Activated T-cell treated with anti-CD3 and anti-CD28 coated beads, Interleukin-2, amount 50 U/mL, for 72 hours (primary cell): ENCODE measurements at regions not wholly inside any gene's neighbourhood (a gene's known extent, or its start where the extent isn't known, plus 50 kb on each side); places are given as distances from the start of the nearest gene placed in this dataset.

Experiments
- ATAC-seq, 2 donors: fragments of 150-1000 bp; cut with Tn5 transposase; replicated peaks in 1 of 2; 2 replicates each; pipeline ENCODE4 v1.10.0; 2021; ENCODE audit warnings: moderate library complexity in 2 of 2, mild to moderate bottlenecking in 1 of 2
- DNase-seq, 2 donors: peaks; one replicate each; pipeline ENCODE4 v3.0.0; 2021 to 2022; ENCODE audit warnings: mixed read lengths in 1 of 2
- H3K27ac Mint-ChIP-seq: one replicate; pipeline ENCODE4 v1.8.0; 2022; ENCODE audit warnings: mild to moderate bottlenecking, moderate library complexity, mixed read lengths
- H3K27me3 Mint-ChIP-seq: one replicate; pipeline ENCODE4 v1.8.0; 2022; ENCODE audit warnings: low read depth, mixed read lengths
- H3K36me3 Mint-ChIP-seq, 2 donors: one replicate each; pipeline ENCODE4 v1.8.0; 2022; ENCODE audit warnings: mixed read lengths in 2 of 2, mild to moderate bottlenecking in 1 of 2; ENCODE audit not compliant: insufficient read depth in 2 of 2
- H3K4me1 Mint-ChIP-seq: one replicate; pipeline ENCODE4 v1.8.0; 2022; ENCODE audit warnings: low read depth, mixed read lengths
- H3K4me3 Mint-ChIP-seq, 2 donors: one replicate each; pipeline ENCODE4 v1.8.0; 2022; ENCODE audit warnings: mild to moderate bottlenecking in 2 of 2, mixed read lengths in 2 of 2, moderate library complexity in 2 of 2
- H3K9me3 Mint-ChIP-seq, 2 donors: one replicate each; pipeline ENCODE4 v1.8.0; 2022; ENCODE audit warnings: mixed read lengths in 2 of 2

GRCh38 chr2:236396818-236397350, 132.7 kb upstream of the ASB18 start:
- no peak overlapping the region for H3K27ac Mint-ChIP-seq
- ATAC-seq = no peak
- no peak overlapping the region for H3K4me3 Mint-ChIP-seq
- H3K36me3 Mint-ChIP-seq = no peaks in the 10 kb centered on the region
- no peak for DNase-seq
- no peaks in the 10 kb centered on the region for H3K9me3 Mint-ChIP-seq
- peaks cover 8% of the 10 kb centered on the region for H3K27me3 Mint-ChIP-seq
- no peaks in the 10 kb centered on the region for H3K4me1 Mint-ChIP-seq

GRCh38 chr2:236397681-236398080, 133.5 kb upstream of the ASB18 start:
- Mint-ChIP-seq H3K36me3 (no peaks in the 10 kb centered on the region), H3K4me3 (no peak overlapping the region), H3K4me1 (no peaks in the 10 kb centered on the region), H3K27ac (no peak overlapping the region), H3K27me3 (peaks cover 8% of the 10 kb centered on the region), H3K9me3 (no peaks in the 10 kb centered on the region)
- ATAC-seq (no peak), DNase-seq (no peak)

- ATAC-seq (no peak), DNase-seq (no peak)
- no peak overlapping the region for H3K4me3 Mint-ChIP-seq
- no peaks in the 10 kb centered on the region for H3K9me3 Mint-ChIP-seq
- no peaks in the 10 kb centered on the region for H3K36me3 Mint-ChIP-seq
- no peak overlapping the region for H3K27ac Mint-ChIP-seq
- H3K27me3 Mint-ChIP-seq = peaks cover 8% of the 10 kb centered on the region
- no peaks in the 10 kb centered on the region for H3K4me1 Mint-ChIP-seq
Measured at GRCh38 chr2:236399409-236399808, 135.2 kb upstream of the ASB18 start.

- H3K4me1 Mint-ChIP-seq = no peaks in the 10 kb centered on the region
- ATAC-seq = no peak
- H3K4me3 Mint-ChIP-seq = no peak overlapping the region
- DNase-seq = no peak
- no peaks in the 10 kb centered on the region for H3K36me3 Mint-ChIP-seq
- peaks cover 8% of the 10 kb centered on the region for H3K27me3 Mint-ChIP-seq
- no peaks in the 10 kb centered on the region for H3K9me3 Mint-ChIP-seq
- H3K27ac Mint-ChIP-seq = no peak overlapping the region
Measured at GRCh38 chr2:236400046-236400574, 135.9 kb upstream of the ASB18 start.

GRCh38 chr2:236400594-236401360, 136.6 kb upstream of the ASB18 start:
- no peak overlapping the region for H3K27ac Mint-ChIP-seq
- no peaks in the 10 kb centered on the region for H3K9me3 Mint-ChIP-seq
- peaks cover 8% of the 10 kb centered on the region for H3K27me3 Mint-ChIP-seq
- no peak for ATAC-seq
- no peaks in the 10 kb centered on the region for H3K4me1 Mint-ChIP-seq
- H3K4me3 Mint-ChIP-seq = no peak overlapping the region
- no peaks in the 10 kb centered on the region for H3K36me3 Mint-ChIP-seq
- no peak for DNase-seq

- ATAC-seq (no peak), DNase-seq (no peak)
- H3K27me3 Mint-ChIP-seq = peaks cover 8% of the 10 kb centered on the region
- no peaks in the 10 kb centered on the region for H3K36me3 Mint-ChIP-seq
- no peaks in the 10 kb centered on the region for H3K9me3 Mint-ChIP-seq
- no peaks in the 10 kb centered on the region for H3K4me1 Mint-ChIP-seq
- no peak overlapping the region for H3K4me3 Mint-ChIP-seq
- no peak overlapping the region for H3K27ac Mint-ChIP-seq
Measured at GRCh38 chr2:236402033-236402790, 138.0 kb upstream of the ASB18 start.

- peaks cover 8% of the 10 kb centered on the region for H3K27me3 Mint-ChIP-seq
- H3K36me3 Mint-ChIP-seq = no peaks in the 10 kb centered on the region
- no peak for ATAC-seq
- no peaks in the 10 kb centered on the region for H3K4me1 Mint-ChIP-seq
- no peak overlapping the region for H3K27ac Mint-ChIP-seq
- no peak overlapping the region for H3K4me3 Mint-ChIP-seq
- DNase-seq = no peak
- H3K9me3 Mint-ChIP-seq = no peaks in the 10 kb centered on the region
Measured at GRCh38 chr2:236403125-236403524, 138.9 kb upstream of the ASB18 start.

GRCh38 chr2:236403811-236404210, 139.6 kb upstream of the ASB18 start:
- no peaks in the 10 kb centered on the region for H3K9me3 Mint-ChIP-seq
- H3K27me3 Mint-ChIP-seq = peaks cover 8% of the 10 kb centered on the region
- ATAC-seq (no peak), DNase-seq (no peak)
- peaks cover 0 to under 1% of the 10 kb centered on the region in 2 donors for H3K36me3 Mint-ChIP-seq
- no peaks in the 10 kb centered on the region for H3K4me1 Mint-ChIP-seq
- H3K4me3 Mint-ChIP-seq = no peak overlapping the region
- H3K27ac Mint-ChIP-seq = no peak overlapping the region

GRCh38 chr2:236404346-236404745, 140.1 kb upstream of the ASB18 start:
- Mint-ChIP-seq H3K36me3 (peaks cover 0 to 1% of the 10 kb centered on the region in 2 donors), H3K9me3 (no peaks in the 10 kb centered on the region), H3K27me3 (peaks cover 8% of the 10 kb centered on the region), H3K4me1 (no peaks in the 10 kb centered on the region), H3K27ac (no peak overlapping the region), H3K4me3 (no peak overlapping the region)
- DNase-seq = no peak
- no peak for ATAC-seq

- peaks cover 0 to 1% of the 10 kb centered on the region in 2 donors for H3K36me3 Mint-ChIP-seq
- H3K9me3 Mint-ChIP-seq = no peaks in the 10 kb centered on the region
- ATAC-seq (no peak), DNase-seq (no peak)
- no peak overlapping the region for H3K27ac Mint-ChIP-seq
- peaks cover 8% of the 10 kb centered on the region for H3K27me3 Mint-ChIP-seq
- no peaks in the 10 kb centered on the region for H3K4me1 Mint-ChIP-seq
- H3K4me3 Mint-ChIP-seq = no peak overlapping the region
Measured at GRCh38 chr2:236405357-236405756, 141.2 kb upstream of the ASB18 start.

GRCh38 chr2:236408090-236408489, 143.9 kb upstream of the ASB18 start:
- Mint-ChIP-seq H3K36me3 (peaks cover 0 to 1% of the 10 kb centered on the region in 2 donors), H3K4me3 (no peak overlapping the region), H3K9me3 (peaks cover 2 to 4% of the 10 kb centered on the region in 2 donors), H3K27ac (no peak overlapping the region), H3K27me3 (peaks cover under 1% of the 10 kb centered on the region), H3K4me1 (no peaks in the 10 kb centered on the region)
- no peak for DNase-seq
- no peak for ATAC-seq

- DNase-seq (no peak), ATAC-seq (no peak)
- Mint-ChIP-seq H3K36me3 (peaks cover 0 to 1% of the 10 kb centered on the region in 2 donors), H3K27ac (no peak overlapping the region), H3K4me1 (no peaks in the 10 kb centered on the region), H3K27me3 (peaks cover 5% of the 10 kb centered on the region), H3K4me3 (no peak overlapping the region), H3K9me3 (peaks cover 2 to 4% of the 10 kb centered on the region in 2 donors)
Measured at GRCh38 chr2:236408786-236409185, 144.6 kb upstream of the ASB18 start.

GRCh38 chr2:236415684-236416444, 151.7 kb upstream of the ASB18 start:
- H3K4me1 Mint-ChIP-seq = no peaks in the 10 kb centered on the region
- no peak for ATAC-seq
- no peak overlapping the region for H3K4me3 Mint-ChIP-seq
- peaks cover 9% of the 10 kb centered on the region for H3K27me3 Mint-ChIP-seq
- H3K36me3 Mint-ChIP-seq = no peaks in the 10 kb centered on the region
- no peak overlapping the region for H3K27ac Mint-ChIP-seq
- H3K9me3 Mint-ChIP-seq = peaks cover 2 to 4% of the 10 kb centered on the region in 2 donors
- DNase-seq = no peak
